ENCODE measurements at regions not wholly inside any gene's neighbourhood (a gene's known extent, or its start where the extent isn't known, plus 50 kb on each side); places are given as distances from the start of the nearest gene placed in this dataset.

DNA sequence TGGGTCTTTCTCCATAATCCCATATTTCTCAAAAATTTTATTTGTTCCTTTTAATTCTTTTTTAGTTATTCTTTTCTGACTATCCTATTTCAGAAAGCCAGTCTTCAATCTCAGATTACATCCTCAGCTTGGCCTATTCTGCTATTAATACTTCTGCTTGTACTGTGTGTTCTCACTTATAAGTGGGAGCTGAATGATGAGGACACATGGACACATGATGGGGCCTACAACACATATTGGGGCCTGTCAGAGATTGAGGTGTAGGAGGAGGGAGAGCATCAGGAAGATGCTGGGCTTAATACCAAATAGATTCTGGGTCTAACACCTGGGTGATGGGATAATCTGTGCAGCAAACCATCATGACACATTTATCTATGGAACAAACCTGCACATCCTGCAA lies 82.3 kb downstream of the MAGEE1 start:
- intact Hi-C loops (cut with micrococcal nuclease) (no loop called here), dilution Hi-C loops (cut with MboI; ENCODE audit: extremely low pct_ligation_motif_present, low sequenced_read_pairs) (no loop called here)
- no peaks in the 10 kb centered on the region for H3K4me1 ChIP-seq (ENCODE audit: control insufficient read depth, extremely low read depth, insufficient read depth, low read length)
- no peak overlapping the region for H3K4me2 ChIP-seq (ENCODE audit: insufficient read depth, low read length)
- no peak overlapping the region for H3K27ac ChIP-seq (ENCODE audit: insufficient read depth, low read depth, low read length)
- no peaks in the 10 kb centered on the region for H4K20me1 ChIP-seq (replicated peaks; ENCODE audit: control insufficient read depth, extremely low read depth, insufficient read depth, low read length)
- no peaks in the 10 kb centered on the region for H3K9me3 ChIP-seq (replicated peaks; ENCODE audit: control insufficient read depth, insufficient read depth, low read length)
- no peak for DNase-seq (ENCODE audit: low read depth, low spot score)
- H3K27me3 ChIP-seq (ENCODE audit: control insufficient read depth in 2 of 2, insufficient read depth in 2 of 2, low read length in 2 of 2), result no peaks in the 10 kb centered on the region
- ChIA-PET POLR2A (no interaction called here), CTCF (no interaction called here)
- H2AFZ ChIP-seq (ENCODE audit: low read depth, low read length), result no peak overlapping the region
- FAIRE-seq, result no peak
- no peak for TF ChIP-seq POLR2AphosphoS5 (IDR thresholded peaks at IDR 0.05; ENCODE audit: insufficient read depth, low read depth, low read length)
- TF ChIP-seq FOS (IDR thresholded peaks at IDR 0.05; ENCODE audit: borderline replicate concordance, insufficient read depth, low read length), result no peak
- no peak for TF ChIP-seq GATA2 (IDR thresholded peaks at IDR 0.05; ENCODE audit: insufficient read depth, insufficient read length, low read depth, low read length)
- TF ChIP-seq, protein P1, sequence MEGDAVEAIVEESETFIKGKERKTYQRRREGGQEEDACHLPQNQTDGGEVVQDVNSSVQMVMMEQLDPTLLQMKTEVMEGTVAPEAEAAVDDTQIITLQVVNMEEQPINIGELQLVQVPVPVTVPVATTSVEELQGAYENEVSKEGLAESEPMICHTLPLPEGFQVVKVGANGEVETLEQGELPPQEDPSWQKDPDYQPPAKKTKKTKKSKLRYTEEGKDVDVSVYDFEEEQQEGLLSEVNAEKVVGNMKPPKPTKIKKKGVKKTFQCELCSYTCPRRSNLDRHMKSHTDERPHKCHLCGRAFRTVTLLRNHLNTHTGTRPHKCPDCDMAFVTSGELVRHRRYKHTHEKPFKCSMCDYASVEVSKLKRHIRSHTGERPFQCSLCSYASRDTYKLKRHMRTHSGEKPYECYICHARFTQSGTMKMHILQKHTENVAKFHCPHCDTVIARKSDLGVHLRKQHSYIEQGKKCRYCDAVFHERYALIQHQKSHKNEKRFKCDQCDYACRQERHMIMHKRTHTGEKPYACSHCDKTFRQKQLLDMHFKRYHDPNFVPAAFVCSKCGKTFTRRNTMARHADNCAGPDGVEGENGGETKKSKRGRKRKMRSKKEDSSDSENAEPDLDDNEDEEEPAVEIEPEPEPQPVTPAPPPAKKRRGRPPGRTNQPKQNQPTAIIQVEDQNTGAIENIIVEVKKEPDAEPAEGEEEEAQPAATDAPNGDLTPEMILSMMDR (IDR thresholded peaks at IDR 0.05; ENCODE audit: extremely low read depth in 1 of 2, insufficient read depth in 1 of 2, low read depth in 1 of 2, low read length in 2 of 2), result no peak
- no peak for TF ChIP-seq MYC (IDR thresholded peaks at IDR 0.05; ENCODE audit: low read depth, low read length)
- TF ChIP-seq JUN (IDR thresholded peaks at IDR 0.05; ENCODE audit: borderline replicate concordance, insufficient read depth, insufficient read length, low read depth), result no peak
- TF ChIP-seq EZH2 (IDR thresholded peaks at IDR 0.05; ENCODE audit: borderline replicate concordance, low read depth, low read length, severe bottlenecking), result no peak
- TF ChIP-seq, protein P2, sequence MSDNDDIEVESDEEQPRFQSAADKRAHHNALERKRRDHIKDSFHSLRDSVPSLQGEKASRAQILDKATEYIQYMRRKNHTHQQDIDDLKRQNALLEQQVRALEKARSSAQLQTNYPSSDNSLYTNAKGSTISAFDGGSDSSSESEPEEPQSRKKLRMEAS (IDR thresholded peaks at IDR 0.05; ENCODE audit: insufficient read depth, insufficient read length), result no peak
- TF ChIP-seq POLR2A (IDR thresholded peaks at IDR 0.05; ENCODE audit: low read depth, low read length), result no peak
- no peaks in the 10 kb centered on the region for H3K9me1 ChIP-seq (replicated peaks; ENCODE audit: control insufficient read depth, extremely low read depth, insufficient read depth, low read length)
- BruUV-seq (replicated peaks), result no TSS peak
- no peaks in the 10 kb centered on the region for H3K36me3 ChIP-seq (ENCODE audit: control insufficient read depth in 2 of 2, extremely low read depth in 1 of 2, insufficient read depth in 2 of 2, low read length in 2 of 2)
- no peaks in the 10 kb centered on the region for H3K79me2 ChIP-seq (ENCODE audit: control insufficient read depth, insufficient read depth, low read length)
- no peak overlapping the region for H3K9ac ChIP-seq (replicated peaks; ENCODE audit: extremely low read depth, insufficient read depth, low read length)
- H3K4me3 ChIP-seq (replicated peaks in 1 of 3; ENCODE audit: insufficient read depth in 1 of 3, low read depth in 1 of 3, low read length in 3 of 3), result no peak overlapping the region

Measured in endothelial cell of umbilical vein (primary cell).